Adrenal gland (tissue), 5 donors: ENCODE measurements at regions not wholly inside any gene's neighbourhood (a gene's known extent, or its start where the extent isn't known, plus 50 kb on each side); places are given as distances from the start of the nearest gene placed in this dataset.

Experiments used
- CTCF ChIP-seq, 6 experiments: fragments of 450-650 bp in 4 of 6; fragments of 200-600 bp in 2 of 6; sonication (generic) in 1 of 6; IDR thresholded peaks; 1 replicate in 5 of 6; 2 replicates in 1 of 6; pipeline versions ENCODE4 v1.5.1 to v1.8.0; 2016 to 2021; ENCODE audit warnings: antibody characterized with exemption in 6 of 6, mild to moderate bottlenecking in 2 of 6, moderate library complexity in 1 of 6
- POLR2A ChIP-seq, 2 donors: fragments of 450-650 bp; IDR thresholded peaks; one replicate each; pipeline ENCODE4 v1.6.1; 2017; ENCODE audit warnings: antibody characterized with exemption in 2 of 2, mild to moderate bottlenecking in 2 of 2, moderate library complexity in 1 of 2
- donor health status: DM: no; HTN: no; CAD: no.

- TF ChIP-seq CTCF (IDR thresholded peaks at IDR 0.05), result no peak
- no peak for TF ChIP-seq POLR2A (IDR thresholded peaks at IDR 0.05)
These were observed 251.2 kb upstream of the SALL1 start for GRCh38 chr16:51402298-51402697.
